ENCODE measurements at regions not wholly inside any gene's neighbourhood (a gene's known extent, or its start where the extent isn't known, plus 50 kb on each side); places are given as distances from the start of the nearest gene placed in this dataset.

DNA sequence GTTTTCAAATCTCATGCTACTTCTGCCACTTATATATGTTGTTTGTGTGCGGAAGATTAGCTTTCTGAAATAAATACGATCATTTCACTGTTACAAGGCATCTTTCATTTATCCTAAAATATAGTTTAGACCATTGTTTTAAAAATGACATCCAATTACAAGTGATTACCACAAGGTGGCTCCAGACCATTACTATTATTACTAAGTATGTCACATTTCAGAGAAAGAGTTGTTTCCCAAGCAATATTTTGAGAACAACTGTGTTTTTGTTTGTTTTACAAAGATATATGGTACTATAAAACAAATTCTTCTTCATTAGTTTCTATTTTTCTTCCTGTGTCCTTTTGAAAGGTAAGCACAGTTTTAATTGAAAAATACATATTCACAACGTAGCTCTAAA lies 136.0 kb upstream of the RAP2B start:
- H3K27me3 ChIP-seq (ENCODE audit: insufficient read depth, low read length) = no peaks in the 10 kb centered on the region
- H3K27ac ChIP-seq (ENCODE audit: low read depth, low read length) = no peak overlapping the region
- H3K79me2 ChIP-seq (ENCODE audit: control insufficient read depth, insufficient read depth, low read length, unreplicated experiment) = no peaks in the 10 kb centered on the region
- no peak overlapping the region for H3K4me3 ChIP-seq (ENCODE audit: low read depth, low read length)
- H3K36me3 ChIP-seq (ENCODE audit: insufficient read depth, low read length) = no peaks in the 10 kb centered on the region
- H2AFZ ChIP-seq (ENCODE audit: low read length, unreplicated experiment) = no peak overlapping the region
- H3K4me1 ChIP-seq (ENCODE audit: control insufficient read depth, insufficient read depth, low read length, unreplicated experiment) = no peaks in the 10 kb centered on the region

DNA sequence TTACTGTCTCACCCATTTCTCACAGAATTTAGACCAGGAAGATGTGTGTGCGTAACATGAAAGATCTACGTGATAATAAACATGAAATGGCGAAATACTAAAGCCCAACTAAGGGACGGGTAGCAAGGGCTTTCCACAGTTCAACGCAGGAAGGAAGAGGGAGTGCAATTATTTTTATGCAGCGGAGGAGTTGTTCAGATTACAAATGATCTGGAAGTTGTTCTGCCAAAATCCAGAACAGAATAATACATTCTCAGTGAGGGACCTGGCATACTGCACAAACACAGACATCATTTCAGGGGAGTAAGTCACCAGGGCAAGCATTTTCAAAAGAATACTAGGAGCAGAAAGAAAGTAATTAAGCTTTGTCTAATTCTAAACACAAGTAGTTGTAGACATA lies 133.6 kb upstream of the RAP2B start:
- Histone ChIP-seq H3K4me1 (ENCODE audit: control insufficient read depth, insufficient read depth, low read length, unreplicated experiment) (no peaks in the 10 kb centered on the region), H3K4me3 (ENCODE audit: low read depth, low read length) (no peak overlapping the region), H3K27ac (ENCODE audit: low read depth, low read length) (0 out of 2 replicates have a peak overlapping the region, but pooled peaks have one; percentile 7), H3K36me3 (ENCODE audit: insufficient read depth, low read length) (no peaks in the 10 kb centered on the region), H3K27me3 (ENCODE audit: insufficient read depth, low read length) (no peaks in the 10 kb centered on the region), H3K79me2 (ENCODE audit: control insufficient read depth, insufficient read depth, low read length, unreplicated experiment) (no peaks in the 10 kb centered on the region), H2AFZ (ENCODE audit: low read length, unreplicated experiment) (peak overlapping the region; percentile 3)

DNA sequence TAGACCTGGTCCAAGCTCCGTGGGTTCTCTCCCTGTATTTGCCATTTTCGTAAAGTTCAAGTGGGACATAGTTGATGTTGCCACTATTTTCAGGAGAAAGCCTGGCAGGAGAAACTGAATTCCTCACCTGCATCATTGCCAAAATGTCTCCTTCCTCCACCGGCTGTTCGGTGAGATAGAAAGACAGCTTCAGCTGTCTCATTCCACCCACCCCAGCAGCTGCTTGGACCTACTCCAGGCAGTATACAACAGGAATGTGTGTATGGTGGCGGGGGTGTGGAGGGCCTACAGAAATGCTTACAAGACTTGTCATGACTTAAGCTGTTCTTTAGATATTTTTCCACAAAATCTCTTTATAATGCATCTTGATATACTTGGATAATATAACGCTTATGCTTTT lies 132.7 kb upstream of the RAP2B start:
- Histone ChIP-seq H3K27me3 (ENCODE audit: insufficient read depth, low read length) (no peaks in the 10 kb centered on the region), H3K4me1 (ENCODE audit: control insufficient read depth, insufficient read depth, low read length, unreplicated experiment) (no peaks in the 10 kb centered on the region), H2AFZ (ENCODE audit: low read length, unreplicated experiment) (no peak overlapping the region), H3K4me3 (ENCODE audit: low read depth, low read length) (no peak overlapping the region), H3K79me2 (ENCODE audit: control insufficient read depth, insufficient read depth, low read length, unreplicated experiment) (no peaks in the 10 kb centered on the region), H3K27ac (ENCODE audit: low read depth, low read length) (no peak overlapping the region), H3K36me3 (ENCODE audit: insufficient read depth, low read length) (no peaks in the 10 kb centered on the region)

DNA sequence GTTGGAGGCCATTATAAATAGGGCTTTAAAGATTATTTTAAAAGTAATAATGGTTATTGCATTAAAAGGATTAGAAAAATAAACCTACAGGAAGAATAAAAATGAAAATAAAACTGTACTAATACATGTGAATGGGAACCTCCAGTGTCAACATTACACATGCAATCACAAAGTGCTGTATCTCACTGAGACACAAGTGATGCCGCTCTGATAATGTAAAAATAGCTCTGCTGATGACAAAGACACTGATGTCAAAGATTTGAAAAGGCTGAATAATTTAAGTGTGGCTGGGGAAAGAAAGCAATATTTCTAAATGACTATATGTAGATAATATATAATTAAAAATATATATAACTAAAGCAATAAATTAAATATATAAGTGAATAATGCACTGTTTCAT lies 129.1 kb upstream of the RAP2B start:
- H3K27ac ChIP-seq (ENCODE audit: low read depth, low read length) = no peak overlapping the region
- H3K79me2 ChIP-seq (ENCODE audit: control insufficient read depth, insufficient read depth, low read length, unreplicated experiment) = no peaks in the 10 kb centered on the region
- no peak overlapping the region for H3K4me3 ChIP-seq (ENCODE audit: low read depth, low read length)
- H3K36me3 ChIP-seq (ENCODE audit: insufficient read depth, low read length) = no peaks in the 10 kb centered on the region
- no peak overlapping the region for H2AFZ ChIP-seq (ENCODE audit: low read length, unreplicated experiment)
- no peaks in the 10 kb centered on the region for H3K4me1 ChIP-seq (ENCODE audit: control insufficient read depth, insufficient read depth, low read length, unreplicated experiment)
- H3K27me3 ChIP-seq (ENCODE audit: insufficient read depth, low read length) = no peaks in the 10 kb centered on the region

DNA sequence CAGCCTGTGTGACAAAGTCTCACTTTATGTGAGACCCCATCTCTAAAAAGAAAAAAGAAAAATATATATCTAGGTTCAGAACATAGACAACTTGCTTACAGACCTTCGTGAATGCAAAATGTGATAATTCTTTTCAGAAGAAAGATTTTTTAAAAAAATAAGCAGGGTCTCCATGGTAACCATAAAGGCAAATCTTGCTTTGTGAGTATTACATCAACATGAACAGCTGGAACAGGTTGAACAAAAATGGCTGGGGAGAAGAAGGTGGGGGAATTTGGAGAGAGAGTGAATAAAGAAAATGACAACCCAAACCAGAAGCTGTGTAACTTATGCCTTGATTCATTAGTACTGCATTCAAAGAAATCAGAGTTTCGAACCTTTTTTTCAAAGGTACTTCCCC lies 125.2 kb upstream of the RAP2B start:
- no peaks in the 10 kb centered on the region for H3K36me3 ChIP-seq (ENCODE audit: insufficient read depth, low read length)
- no peaks in the 10 kb centered on the region for H3K27me3 ChIP-seq (ENCODE audit: insufficient read depth, low read length)
- H3K27ac ChIP-seq (ENCODE audit: low read depth, low read length) = no peak overlapping the region
- H3K4me1 ChIP-seq (ENCODE audit: control insufficient read depth, insufficient read depth, low read length, unreplicated experiment) = no peaks in the 10 kb centered on the region
- no peak overlapping the region for H3K4me3 ChIP-seq (ENCODE audit: low read depth, low read length)
- no peak overlapping the region for H2AFZ ChIP-seq (ENCODE audit: low read length, unreplicated experiment)
- H3K79me2 ChIP-seq (ENCODE audit: control insufficient read depth, insufficient read depth, low read length, unreplicated experiment) = no peaks in the 10 kb centered on the region

DNA sequence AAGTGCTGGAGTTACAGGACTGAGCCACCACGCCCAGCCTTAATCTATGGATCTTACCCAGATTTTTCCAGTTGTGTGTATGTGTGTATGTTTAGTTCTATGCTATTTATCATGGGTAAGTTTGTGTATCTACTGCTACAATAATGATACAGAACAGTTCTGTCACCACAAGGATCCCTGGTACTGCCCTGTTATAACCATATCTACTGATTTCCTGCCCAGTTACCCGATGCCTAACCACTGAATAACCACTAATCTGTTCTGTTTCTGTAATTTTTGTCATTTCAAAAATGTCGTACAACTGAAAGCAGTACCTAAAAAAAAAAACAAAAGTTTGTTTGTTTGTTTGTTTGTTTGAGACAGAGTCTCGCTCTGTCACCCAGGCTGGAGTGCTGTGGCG lies 123.7 kb upstream of the RAP2B start:
- no peak overlapping the region for H3K27ac ChIP-seq (ENCODE audit: low read depth, low read length)
- H3K4me3 ChIP-seq (ENCODE audit: low read depth, low read length) = no peak overlapping the region
- H3K27me3 ChIP-seq (ENCODE audit: insufficient read depth, low read length) = no peaks in the 10 kb centered on the region
- H3K36me3 ChIP-seq (ENCODE audit: insufficient read depth, low read length) = no peaks in the 10 kb centered on the region
- H2AFZ ChIP-seq (ENCODE audit: low read length, unreplicated experiment) = no peak overlapping the region
- H3K4me1 ChIP-seq (ENCODE audit: control insufficient read depth, insufficient read depth, low read length, unreplicated experiment) = peaks cover 4% of the 10 kb centered on the region
- H3K79me2 ChIP-seq (ENCODE audit: control insufficient read depth, insufficient read depth, low read length, unreplicated experiment) = no peaks in the 10 kb centered on the region

DNA sequence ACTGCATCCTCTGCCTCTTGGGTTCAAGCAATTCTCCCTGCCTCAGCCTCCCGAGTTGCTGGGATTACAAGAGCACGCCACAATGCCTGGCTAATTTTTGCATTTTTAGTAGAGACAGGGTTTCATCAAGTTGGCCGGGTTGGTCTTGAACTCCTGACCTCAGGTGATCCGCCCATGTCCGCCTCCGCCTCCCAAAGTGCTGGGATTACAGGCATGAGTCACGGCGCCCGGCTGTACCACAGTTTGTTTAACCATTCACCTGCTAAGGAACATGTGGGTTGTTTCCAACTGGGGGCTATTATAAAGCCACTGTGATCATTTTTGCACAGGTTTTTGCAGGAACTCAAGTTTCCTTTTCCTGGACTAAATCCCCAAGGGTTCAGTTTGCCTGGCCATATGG lies 123.2 kb upstream of the RAP2B start:
- peaks cover 4% of the 10 kb centered on the region for H3K4me1 ChIP-seq (ENCODE audit: control insufficient read depth, insufficient read depth, low read length, unreplicated experiment)

DNA sequence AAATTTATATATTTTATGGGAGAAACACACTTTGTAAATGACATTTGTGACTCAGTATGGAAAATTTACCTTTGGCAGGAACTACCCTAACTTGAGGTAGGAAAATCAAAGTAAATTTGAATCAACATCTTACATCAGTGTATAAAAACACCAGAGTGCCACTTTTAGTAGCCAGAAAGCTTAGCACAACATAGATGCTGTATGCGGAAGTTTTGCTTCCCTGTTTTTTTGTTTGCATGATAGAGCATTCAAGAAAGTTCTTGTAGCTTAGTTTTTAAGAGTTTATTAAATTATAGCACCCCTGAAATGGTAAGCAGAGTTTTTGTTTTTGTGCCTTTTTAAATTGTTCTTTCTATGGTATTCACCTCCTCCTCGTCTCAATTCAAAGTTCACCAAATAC lies 120.8 kb upstream of the RAP2B start:
- no peak overlapping the region for H2AFZ ChIP-seq (ENCODE audit: low read length, unreplicated experiment)
- H3K79me2 ChIP-seq (ENCODE audit: control insufficient read depth, insufficient read depth, low read length, unreplicated experiment) = no peaks in the 10 kb centered on the region
- no peak overlapping the region for H3K27ac ChIP-seq (ENCODE audit: low read depth, low read length)
- H3K4me3 ChIP-seq (ENCODE audit: low read depth, low read length) = no peak overlapping the region
- peaks cover 17% of the 10 kb centered on the region for H3K4me1 ChIP-seq (ENCODE audit: control insufficient read depth, insufficient read depth, low read length, unreplicated experiment)
- H3K27me3 ChIP-seq (ENCODE audit: insufficient read depth, low read length) = no peaks in the 10 kb centered on the region
- no peaks in the 10 kb centered on the region for H3K36me3 ChIP-seq (ENCODE audit: insufficient read depth, low read length)

More for the DNA sequence above, 123.2 kb upstream of the RAP2B start:
- Histone ChIP-seq H3K4me3 (ENCODE audit: low read depth, low read length) (no peak overlapping the region), H3K27ac (ENCODE audit: low read depth, low read length) (no peak overlapping the region), H2AFZ (ENCODE audit: low read length, unreplicated experiment) (no peak overlapping the region), H3K36me3 (ENCODE audit: insufficient read depth, low read length) (no peaks in the 10 kb centered on the region), H3K79me2 (ENCODE audit: control insufficient read depth, insufficient read depth, low read length, unreplicated experiment) (no peaks in the 10 kb centered on the region), H3K27me3 (ENCODE audit: insufficient read depth, low read length) (no peaks in the 10 kb centered on the region)

DNA sequence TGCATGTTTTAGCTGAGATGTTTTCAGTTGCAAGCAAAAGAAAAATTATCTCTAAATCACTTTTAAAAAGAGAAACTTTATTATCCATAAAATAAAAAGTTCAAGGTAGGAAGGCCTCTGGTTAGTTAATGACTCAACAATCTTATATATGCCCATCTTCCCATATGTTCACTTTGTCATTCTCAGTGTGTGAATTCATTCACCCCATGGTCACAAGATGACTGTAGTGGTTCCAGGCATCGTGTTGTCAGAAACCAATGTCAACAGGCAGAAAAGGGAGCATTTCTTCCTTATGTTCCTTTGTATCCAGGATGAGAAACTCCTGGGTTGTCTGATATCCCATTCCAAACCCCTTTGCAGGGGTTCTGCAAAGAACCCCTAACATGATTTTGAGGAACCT lies 119.9 kb upstream of the RAP2B start:
- Histone ChIP-seq H3K27me3 (ENCODE audit: insufficient read depth, low read length) (no peaks in the 10 kb centered on the region), H3K4me1 (ENCODE audit: control insufficient read depth, insufficient read depth, low read length, unreplicated experiment) (peaks cover 17% of the 10 kb centered on the region), H2AFZ (ENCODE audit: low read length, unreplicated experiment) (peak overlapping the region; percentile 60), H3K27ac (ENCODE audit: low read depth, low read length) (0 out of 2 replicates have a peak overlapping the region, but pooled peaks have one; percentile 16), H3K36me3 (ENCODE audit: insufficient read depth, low read length) (no peaks in the 10 kb centered on the region), H3K4me3 (ENCODE audit: low read depth, low read length) (no peak overlapping the region), H3K79me2 (ENCODE audit: control insufficient read depth, insufficient read depth, low read length, unreplicated experiment) (no peaks in the 10 kb centered on the region)

DNA sequence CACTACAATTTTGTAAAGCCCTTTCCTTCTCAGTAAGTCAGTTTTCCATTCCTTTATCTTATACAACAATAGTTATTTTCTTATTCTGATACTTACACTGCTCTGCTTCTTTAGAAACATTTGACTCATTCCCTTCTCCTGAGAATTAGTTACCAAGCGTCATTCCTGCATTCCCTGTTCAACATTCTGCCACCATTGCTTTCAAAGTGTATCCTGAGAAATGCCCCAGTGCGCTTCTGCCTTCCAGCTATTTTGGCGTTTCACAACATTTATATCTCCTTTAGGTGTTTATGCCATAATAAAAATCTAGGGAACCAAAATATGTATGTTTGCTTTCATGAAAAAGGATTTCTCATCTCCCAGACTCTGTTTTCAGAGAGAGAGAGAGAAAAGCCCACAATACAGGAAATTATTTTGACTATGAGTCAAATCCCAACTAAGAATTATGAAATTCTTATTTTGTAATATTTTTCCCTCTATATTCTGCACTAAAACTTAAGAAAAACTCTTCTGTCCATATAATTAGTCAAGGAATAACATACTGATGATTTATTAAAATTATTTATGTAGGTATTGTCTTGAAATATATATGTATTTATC lies 118.2 kb upstream of the RAP2B start:
- Histone ChIP-seq H3K79me2 (ENCODE audit: control insufficient read depth, insufficient read depth, low read length, unreplicated experiment) (no peaks in the 10 kb centered on the region), H3K36me3 (ENCODE audit: insufficient read depth, low read length) (no peaks in the 10 kb centered on the region), H2AFZ (ENCODE audit: low read length, unreplicated experiment) (peak overlapping the region; percentile 40), H3K27ac (ENCODE audit: low read depth, low read length) (peak overlapping the region; percentile 88), H3K27me3 (ENCODE audit: insufficient read depth, low read length) (no peaks in the 10 kb centered on the region), H3K4me3 (ENCODE audit: low read depth, low read length) (peak overlapping the region; percentile 58), H3K4me1 (ENCODE audit: control insufficient read depth, insufficient read depth, low read length, unreplicated experiment) (peaks cover 17% of the 10 kb centered on the region)

DNA sequence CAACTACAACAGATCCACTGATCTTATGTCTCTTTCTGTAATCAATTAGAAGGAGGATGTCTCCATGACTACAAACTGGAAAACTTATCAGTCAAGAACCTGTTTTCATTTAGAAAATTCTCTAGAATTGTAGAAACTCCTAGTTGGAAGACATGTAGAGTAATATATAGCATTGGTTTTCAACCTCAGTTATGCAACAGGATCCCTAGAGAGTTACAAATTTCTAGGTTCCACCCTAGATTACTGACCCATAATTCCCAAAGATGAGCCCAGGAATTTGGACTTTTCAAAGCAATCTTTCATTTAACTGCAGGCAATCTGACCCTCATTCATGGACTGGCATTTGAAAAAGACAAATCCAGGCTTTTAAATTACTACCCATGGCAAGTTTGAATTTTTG lies 116.9 kb upstream of the RAP2B start:
- no peaks in the 10 kb centered on the region for H3K27me3 ChIP-seq (ENCODE audit: insufficient read depth, low read length)
- peaks cover 17% of the 10 kb centered on the region for H3K4me1 ChIP-seq (ENCODE audit: control insufficient read depth, insufficient read depth, low read length, unreplicated experiment)
- no peak overlapping the region for H3K27ac ChIP-seq (ENCODE audit: low read depth, low read length)
- H3K4me3 ChIP-seq (ENCODE audit: low read depth, low read length) = no peak overlapping the region
- H3K36me3 ChIP-seq (ENCODE audit: insufficient read depth, low read length) = no peaks in the 10 kb centered on the region
- H3K79me2 ChIP-seq (ENCODE audit: control insufficient read depth, insufficient read depth, low read length, unreplicated experiment) = no peaks in the 10 kb centered on the region
- H2AFZ ChIP-seq (ENCODE audit: low read length, unreplicated experiment) = no peak overlapping the region
